ENCODE measurements at regions not wholly inside any gene's neighbourhood (a gene's known extent, or its start where the extent isn't known, plus 50 kb on each side); places are given as distances from the start of the nearest gene placed in this dataset.

DNA sequence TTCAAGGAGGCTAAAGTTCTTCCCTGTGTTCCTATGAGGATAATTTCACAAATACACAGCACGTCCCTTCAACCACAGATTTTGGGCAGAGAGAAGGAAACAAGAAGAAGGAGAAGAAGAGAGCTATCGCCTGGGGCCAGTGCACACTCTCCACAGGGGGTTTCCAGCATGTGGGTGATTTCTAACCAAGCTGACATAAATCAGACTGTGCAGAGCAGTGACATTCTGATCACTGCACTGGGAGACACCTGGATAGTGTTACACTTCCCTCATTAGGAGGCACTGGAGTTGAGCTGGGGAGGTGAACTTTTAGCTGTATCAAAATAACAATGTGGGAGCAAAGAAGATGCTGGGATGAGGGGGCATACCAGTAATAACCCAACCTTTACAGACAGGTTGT lies 71.8 kb upstream of the CENPW start:
- TF ChIP-seq, protein P1, sequence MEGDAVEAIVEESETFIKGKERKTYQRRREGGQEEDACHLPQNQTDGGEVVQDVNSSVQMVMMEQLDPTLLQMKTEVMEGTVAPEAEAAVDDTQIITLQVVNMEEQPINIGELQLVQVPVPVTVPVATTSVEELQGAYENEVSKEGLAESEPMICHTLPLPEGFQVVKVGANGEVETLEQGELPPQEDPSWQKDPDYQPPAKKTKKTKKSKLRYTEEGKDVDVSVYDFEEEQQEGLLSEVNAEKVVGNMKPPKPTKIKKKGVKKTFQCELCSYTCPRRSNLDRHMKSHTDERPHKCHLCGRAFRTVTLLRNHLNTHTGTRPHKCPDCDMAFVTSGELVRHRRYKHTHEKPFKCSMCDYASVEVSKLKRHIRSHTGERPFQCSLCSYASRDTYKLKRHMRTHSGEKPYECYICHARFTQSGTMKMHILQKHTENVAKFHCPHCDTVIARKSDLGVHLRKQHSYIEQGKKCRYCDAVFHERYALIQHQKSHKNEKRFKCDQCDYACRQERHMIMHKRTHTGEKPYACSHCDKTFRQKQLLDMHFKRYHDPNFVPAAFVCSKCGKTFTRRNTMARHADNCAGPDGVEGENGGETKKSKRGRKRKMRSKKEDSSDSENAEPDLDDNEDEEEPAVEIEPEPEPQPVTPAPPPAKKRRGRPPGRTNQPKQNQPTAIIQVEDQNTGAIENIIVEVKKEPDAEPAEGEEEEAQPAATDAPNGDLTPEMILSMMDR (IDR thresholded peaks at IDR 0.05; ENCODE audit: low read depth, low read length): no peak
- in situ Hi-C loops (cut with HindIII; ENCODE audit: low sequenced_read_pairs): no loop called here

DNA sequence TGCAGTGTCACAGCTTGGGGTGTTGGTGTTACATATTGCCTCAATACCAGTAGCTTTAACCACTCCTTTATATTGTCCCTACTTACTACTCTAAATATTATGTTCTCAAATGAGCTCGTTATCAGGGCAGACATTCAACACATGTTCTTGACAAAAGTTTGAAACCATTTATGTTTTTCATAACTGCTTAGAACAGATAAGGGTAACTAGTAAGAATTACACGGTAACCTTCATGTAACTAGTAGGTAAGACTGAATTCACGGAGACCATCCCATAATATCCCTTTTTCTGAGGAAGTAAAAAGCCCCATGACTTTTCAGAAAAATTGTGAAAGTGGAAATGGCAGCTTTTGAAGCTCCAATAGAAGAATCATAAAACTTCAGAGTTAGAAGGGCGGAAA lies 59.6 kb upstream of the CENPW start:
- in situ Hi-C loops (cut with HindIII; ENCODE audit: low sequenced_read_pairs): no loop called here
- TF ChIP-seq, protein P1 (IDR thresholded peaks at IDR 0.05; ENCODE audit: low read depth, low read length): no peak
- DNase-seq (ENCODE audit: low read depth, low spot score): no peak
- no peak overlapping the region for H3K4me3 ChIP-seq (ENCODE audit: low read depth, low read length)

More for the DNA sequence above, 71.8 kb upstream of the CENPW start:
- no peak overlapping the region for H3K4me3 ChIP-seq (ENCODE audit: low read depth, low read length)
- no peak for DNase-seq (ENCODE audit: low read depth, low spot score)

DNA sequence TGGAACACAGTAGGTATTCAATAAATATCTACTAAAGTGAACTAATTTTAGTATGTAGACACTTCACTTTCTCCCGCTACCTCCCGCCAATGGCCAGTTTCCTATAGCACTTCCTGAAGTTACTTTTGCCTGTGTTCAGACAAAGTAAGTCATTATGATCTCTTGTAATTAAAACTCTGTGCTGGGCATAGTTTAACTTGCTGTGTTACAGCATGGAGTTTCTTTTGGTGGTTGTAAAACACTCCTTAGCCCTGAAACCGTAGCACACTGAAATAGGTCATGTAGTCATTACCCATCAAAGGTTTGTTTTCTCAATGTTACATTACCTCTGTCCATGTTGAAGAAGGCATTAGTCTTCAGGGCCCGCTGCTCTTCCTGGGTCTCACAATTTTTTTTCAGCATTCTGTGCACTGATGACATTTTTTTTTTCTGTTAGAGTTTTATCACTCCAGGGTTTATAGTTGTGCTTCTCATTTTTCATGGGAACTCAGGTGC lies 54.0 kb upstream of the CENPW start:
- H3K4me3 ChIP-seq (ENCODE audit: low read depth, low read length): no peak overlapping the region
- TF ChIP-seq, protein P1 (IDR thresholded peaks at IDR 0.05; ENCODE audit: low read depth, low read length): no peak
- in situ Hi-C loops (cut with HindIII; ENCODE audit: low sequenced_read_pairs): no loop called here
- no peak for DNase-seq (ENCODE audit: low read depth, low spot score)
